Stomach (tissue), 4 donors: ENCODE measurements at regions not wholly inside any gene's neighbourhood (a gene's known extent, or its start where the extent isn't known, plus 50 kb on each side); places are given as distances from the start of the nearest gene placed in this dataset.

Source experiments
- CTCF ChIP-seq, 7 experiments: fragments of 450-650 bp in 4 of 7; fragments of 200-600 bp in 3 of 7; sonication (generic) in 3 of 7; IDR thresholded peaks; one replicate each; pipeline ENCODE4 v1.5.1; 2016 to 2019; ENCODE audit warnings: antibody characterized with exemption in 7 of 7, control low read depth in 2 of 7, mild to moderate bottlenecking in 1 of 7
- POLR2A ChIP-seq, 4 donors: fragments of 450-650 bp; IDR thresholded peaks; one replicate each; pipeline ENCODE4 v1.6.1; 2016; ENCODE audit warnings: antibody characterized with exemption in 4 of 4, control low read depth in 2 of 4, mild to moderate bottlenecking in 1 of 4, moderate library complexity in 1 of 4
- POLR2AphosphoS5 ChIP-seq, 3 donors: sonication (generic); formaldehyde crosslinking; IDR thresholded peaks; one replicate each; pipeline ENCODE4 v1.6.1; 2016; ENCODE audit warnings: antibody characterized with exemption in 3 of 3

- TF ChIP-seq CTCF (IDR thresholded peaks at IDR 0.05) (no peak), POLR2AphosphoS5 (IDR thresholded peaks at IDR 0.05) (no peak), POLR2A (IDR thresholded peaks at IDR 0.05) (no peak)
Observed at GRCh38 chr10:65100146-65100545, 1578.9 kb downstream of the REEP3 start.
